Neural cell (in vitro differentiated cells): ENCODE measurements at regions not wholly inside any gene's neighbourhood (a gene's known extent, or its start where the extent isn't known, plus 50 kb on each side); places are given as distances from the start of the nearest gene placed in this dataset.

Experiments
- CTCF ChIP-seq: fragments of 450-650 bp; IDR thresholded peaks from 2 replicates; pipeline ENCODE4 v1.5.1; 2014; ENCODE audit warnings: antibody characterized with exemption, mild to moderate bottlenecking, moderate library complexity; ENCODE audit not compliant: poor library complexity, severe bottlenecking
- POLR2AphosphoS5 ChIP-seq: IDR thresholded peaks from 2 replicates; pipeline ENCODE4 v1.6.1; 2012
- RAD21 ChIP-seq: fragments of 450-650 bp; conservative IDR thresholded peaks from 2 replicates; pipeline ENCODE4 v1.6.1; 2014; ENCODE audit warnings: antibody characterized with exemption, mild to moderate bottlenecking, moderate library complexity
- REST ChIP-seq: IDR thresholded peaks from 2 replicates; pipeline ENCODE4 v1.6.1; 2012; ENCODE audit warnings: borderline replicate concordance
- SMC3 ChIP-seq: fragments of 450-650 bp; conservative IDR thresholded peaks from 2 replicates; pipeline ENCODE4 v1.6.1; 2014; ENCODE audit warnings: antibody characterized with exemption, mild to moderate bottlenecking, moderate library complexity; ENCODE audit not compliant: poor library complexity
- TAF1 ChIP-seq: IDR thresholded peaks from 2 replicates; pipeline ENCODE4 v1.6.1; 2012; ENCODE audit warnings: low read depth

- no peak for TF ChIP-seq CTCF
- TF ChIP-seq REST = no peak
- no peak for TF ChIP-seq POLR2AphosphoS5
- TF ChIP-seq SMC3 = no peak
- no peak for TF ChIP-seq TAF1
- TF ChIP-seq RAD21 = no peak
Observed at GRCh38 chr2:76667821-76668271, 854.3 kb downstream of the LRRTM4 start.
